ENCODE measurements at regions not wholly inside any gene's neighbourhood (a gene's known extent, or its start where the extent isn't known, plus 50 kb on each side); places are given as distances from the start of the nearest gene placed in this dataset.

DNA sequence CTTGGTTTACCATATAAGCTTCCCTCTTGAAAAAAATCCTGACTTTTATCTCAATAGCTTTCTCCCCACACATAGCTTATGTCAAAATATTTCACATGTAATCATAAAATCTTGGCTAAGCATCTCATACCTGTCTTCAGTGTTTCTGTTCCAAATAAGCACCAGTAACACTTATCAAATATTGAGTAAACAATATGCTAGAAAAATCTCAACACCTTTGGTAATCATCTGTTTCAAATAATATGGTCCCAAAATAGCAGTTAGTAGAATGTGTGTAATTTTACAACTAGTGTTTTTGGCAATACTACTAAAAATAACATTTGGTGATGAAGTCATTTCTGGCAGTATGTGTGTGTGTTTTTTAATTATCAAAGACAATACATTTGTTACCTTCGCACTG, 2138.2 kb downstream of the PCDH7 start:
- no peak for TF ChIP-seq TAF1 (IDR thresholded peaks at IDR 0.05; ENCODE audit: low read depth)
- TF ChIP-seq YY1 (IDR thresholded peaks at IDR 0.05; ENCODE audit: low read depth): no peak
- TF ChIP-seq, protein P1, sequence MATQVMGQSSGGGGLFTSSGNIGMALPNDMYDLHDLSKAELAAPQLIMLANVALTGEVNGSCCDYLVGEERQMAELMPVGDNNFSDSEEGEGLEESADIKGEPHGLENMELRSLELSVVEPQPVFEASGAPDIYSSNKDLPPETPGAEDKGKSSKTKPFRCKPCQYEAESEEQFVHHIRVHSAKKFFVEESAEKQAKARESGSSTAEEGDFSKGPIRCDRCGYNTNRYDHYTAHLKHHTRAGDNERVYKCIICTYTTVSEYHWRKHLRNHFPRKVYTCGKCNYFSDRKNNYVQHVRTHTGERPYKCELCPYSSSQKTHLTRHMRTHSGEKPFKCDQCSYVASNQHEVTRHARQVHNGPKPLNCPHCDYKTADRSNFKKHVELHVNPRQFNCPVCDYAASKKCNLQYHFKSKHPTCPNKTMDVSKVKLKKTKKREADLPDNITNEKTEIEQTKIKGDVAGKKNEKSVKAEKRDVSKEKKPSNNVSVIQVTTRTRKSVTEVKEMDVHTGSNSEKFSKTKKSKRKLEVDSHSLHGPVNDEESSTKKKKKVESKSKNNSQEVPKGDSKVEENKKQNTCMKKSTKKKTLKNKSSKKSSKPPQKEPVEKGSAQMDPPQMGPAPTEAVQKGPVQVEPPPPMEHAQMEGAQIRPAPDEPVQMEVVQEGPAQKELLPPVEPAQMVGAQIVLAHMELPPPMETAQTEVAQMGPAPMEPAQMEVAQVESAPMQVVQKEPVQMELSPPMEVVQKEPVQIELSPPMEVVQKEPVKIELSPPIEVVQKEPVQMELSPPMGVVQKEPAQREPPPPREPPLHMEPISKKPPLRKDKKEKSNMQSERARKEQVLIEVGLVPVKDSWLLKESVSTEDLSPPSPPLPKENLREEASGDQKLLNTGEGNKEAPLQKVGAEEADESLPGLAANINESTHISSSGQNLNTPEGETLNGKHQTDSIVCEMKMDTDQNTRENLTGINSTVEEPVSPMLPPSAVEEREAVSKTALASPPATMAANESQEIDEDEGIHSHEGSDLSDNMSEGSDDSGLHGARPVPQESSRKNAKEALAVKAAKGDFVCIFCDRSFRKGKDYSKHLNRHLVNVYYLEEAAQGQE (IDR thresholded peaks at IDR 0.05; ENCODE audit: low read depth): no peak
- TF ChIP-seq RAD21 (IDR thresholded peaks at IDR 0.05; ENCODE audit: low read depth): no peak
- TF ChIP-seq TEAD4 (IDR thresholded peaks at IDR 0.05): no peak
- TF ChIP-seq EP300 (IDR thresholded peaks at IDR 0.05; ENCODE audit: borderline replicate concordance): no peak
- TF ChIP-seq TCF12 (IDR thresholded peaks at IDR 0.05; ENCODE audit: low read depth): no peak
- TF ChIP-seq CREB1 (IDR thresholded peaks at IDR 0.05; ENCODE audit: low read depth): no peak
- no peak for TF ChIP-seq CEBPB (IDR thresholded peaks at IDR 0.05)
- TF ChIP-seq, protein P2, sequence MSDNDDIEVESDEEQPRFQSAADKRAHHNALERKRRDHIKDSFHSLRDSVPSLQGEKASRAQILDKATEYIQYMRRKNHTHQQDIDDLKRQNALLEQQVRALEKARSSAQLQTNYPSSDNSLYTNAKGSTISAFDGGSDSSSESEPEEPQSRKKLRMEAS (IDR thresholded peaks at IDR 0.05): no peak
- TF ChIP-seq, protein P3, sequence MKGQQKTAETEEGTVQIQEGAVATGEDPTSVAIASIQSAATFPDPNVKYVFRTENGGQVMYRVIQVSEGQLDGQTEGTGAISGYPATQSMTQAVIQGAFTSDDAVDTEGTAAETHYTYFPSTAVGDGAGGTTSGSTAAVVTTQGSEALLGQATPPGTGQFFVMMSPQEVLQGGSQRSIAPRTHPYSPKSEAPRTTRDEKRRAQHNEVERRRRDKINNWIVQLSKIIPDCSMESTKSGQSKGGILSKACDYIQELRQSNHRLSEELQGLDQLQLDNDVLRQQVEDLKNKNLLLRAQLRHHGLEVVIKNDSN (IDR thresholded peaks at IDR 0.05): no peak
